Choroid plexus epithelial cell (primary cell): ENCODE measurements at regions not wholly inside any gene's neighbourhood (a gene's known extent, or its start where the extent isn't known, plus 50 kb on each side); places are given as distances from the start of the nearest gene placed in this dataset.
A peak's percentile ranks its signal among the peaks of the same experiment; 100 is the strongest.
"Not testable (repeated sequence)": the region's sequence is repeated elsewhere in the genome, so short reads cannot be mapped to it uniquely, and the experiment has no call there.

Experiments
- DNase-seq: peaks from one replicate; pipeline ENCODE4 v3.0.0-alpha.2; 2010; ENCODE audit warnings: low read depth
- H3K4me3 ChIP-seq: 2 replicates; pipeline ENCODE4 v1.5.1; 2011; ENCODE audit warnings: low read depth, mild to moderate bottlenecking, control low read depth, low read length, moderate library complexity
- CTCF ChIP-seq: conservative IDR thresholded peaks from 2 replicates; pipeline ENCODE4 v1.5.1; 2011; ENCODE audit warnings: low read depth, mild to moderate bottlenecking, control low read depth, inconsistent platforms, low read length, moderate library complexity

GRCh38 chr2:64250063-64250462, 105.8 kb upstream of the PELI1 start:
- no peak for DNase-seq
- TF ChIP-seq CTCF, result no peak
- H3K4me3 ChIP-seq, result no peak overlapping the region

GRCh38 chr2:64250751-64251423, 106.7 kb upstream of the PELI1 start:
- TF ChIP-seq CTCF, result no peak
- DNase-seq, result no peak
- H3K4me3 ChIP-seq, result no peak overlapping the region

- no peak for TF ChIP-seq CTCF
- no peak overlapping the region for H3K4me3 ChIP-seq
- no peak for DNase-seq
These were observed 107.5 kb upstream of the PELI1 start for GRCh38 chr2:64251497-64252250.

GRCh38 chr2:64252251-64252978, 108.2 kb upstream of the PELI1 start:
- H3K4me3 ChIP-seq, DNase-seq: not testable (repeated sequence)

GRCh38 chr2:64253421-64253820, 109.2 kb upstream of the PELI1 start:
- DNase-seq, H3K4me3 ChIP-seq: not testable (repeated sequence)

- no peak for TF ChIP-seq CTCF
- no peak overlapping the region for H3K4me3 ChIP-seq
- no peak for DNase-seq
These were observed 114.3 kb upstream of the PELI1 start for GRCh38 chr2:64258566-64258965.

- DNase-seq, result peak; percentile 54
- TF ChIP-seq CTCF, result no peak
- H3K4me3 ChIP-seq, result no peak overlapping the region
These were observed 115.1 kb upstream of the PELI1 start for GRCh38 chr2:64259312-64259711.
